ENCODE measurements at regions not wholly inside any gene's neighbourhood (a gene's known extent, or its start where the extent isn't known, plus 50 kb on each side); places are given as distances from the start of the nearest gene placed in this dataset.

- TF ChIP-seq POLR2A (IDR thresholded peaks at IDR 0.05; ENCODE audit: low read depth, low read length) (no peak), EZH2 (IDR thresholded peaks at IDR 0.05; ENCODE audit: borderline replicate concordance, low read depth, low read length, severe bottlenecking) (no peak), CTCF (IDR thresholded peaks at IDR 0.05; ENCODE audit: extremely low read depth in 1 of 2, insufficient read depth in 1 of 2, low read depth in 1 of 2, low read length in 2 of 2) (no peak), POLR2AphosphoS5 (IDR thresholded peaks at IDR 0.05; ENCODE audit: insufficient read depth, low read depth, low read length) (no peak)
These were observed 77.4 kb upstream of the NBEA start for GRCh38 chr13:34864671-34865070.
